K562 (cell line): ENCODE measurements at regions not wholly inside any gene's neighbourhood (a gene's known extent, or its start where the extent isn't known, plus 50 kb on each side); places are given as distances from the start of the nearest gene placed in this dataset.

Experiments
- ATAC-seq: fragments of 200-7000 bp; cut with Tn5 transposase; 3 replicates; pipeline ENCODE4 v1.9.1; 2020; ENCODE audit warnings: moderate library complexity
- BruUV-seq: library from RNA; stranded (reverse); fragments of 400-500 nt; replicated peaks from 2 replicates; lab custom pipeline; 2021; lab: Mats Ljungman, UMichigan
- CTCF ChIA-PET: fragments of 300-600 bp; formaldehyde crosslinking; extraction: SDS; loops from one replicate; lab custom pipeline; 2021; ENCODE audit warnings: low intra/inter-chr PET ratio; lab: Yijun Ruan, JAX
- POLR2A ChIA-PET: fragments of 300-600, 350-650 bp; sonication (Branson Sonifier 250); formaldehyde crosslinking; extraction: SDS; loops from one replicate; lab custom pipeline; 2021; ENCODE audit warnings: antibody characterized with exemption, inconsistent platforms; lab: Yijun Ruan, JAX
- DNase-seq, 4 experiments: peaks; one replicate each; pipeline versions ENCODE4 v3.0.0 to v3.0.0-alpha.2; 2011 to 2018; ENCODE audit warnings: low spot score in 3 of 4, mixed read lengths in 3 of 4; ENCODE audit errors: extremely low read depth in 1 of 4
- FAIRE-seq: peaks from 2 replicates; lab custom pipeline; 2011; peaks lifted over from hg19 to GRCh38; lab: Jason Lieb, UNC
- H2AFZ ChIP-seq: 2 replicates; pipeline ENCODE4 v1.6.0; 2011; ENCODE audit warnings: low read depth, low read length, control low read depth, inconsistent platforms
- H3K27ac ChIP-seq: fragments of 200-600 bp; 3 replicates; pipeline ENCODE4 v1.8.0; 2011; ENCODE audit warnings: low read depth, mild to moderate bottlenecking, control low read depth, inconsistent platforms, low read length, moderate library complexity, mixed read lengths; ENCODE audit errors: extremely low read depth
- H3K27me3 ChIP-seq, 2 experiments: fragments of 300-600 bp in 1 of 2; 2 replicates in 1 of 2; 3 replicates in 1 of 2; pipeline versions ENCODE4 v1.6.0 to v1.8.0; 2011; ENCODE audit warnings: inconsistent platforms in 2 of 2, low read length in 2 of 2, mild to moderate bottlenecking in 1 of 2, mixed read lengths in 1 of 2, moderate library complexity in 1 of 2; ENCODE audit not compliant: control insufficient read depth in 2 of 2, insufficient read depth in 2 of 2
- H3K36me3 ChIP-seq: fragments of 300-600 bp; 3 replicates; pipeline ENCODE4 v1.8.0; 2011; ENCODE audit warnings: mild to moderate bottlenecking, low read length, inconsistent platforms; ENCODE audit not compliant: control insufficient read depth, insufficient read depth
- H3K4me1 ChIP-seq, 2 experiments: fragments of 200-600 bp in 1 of 2; replicated peaks in 1 of 2; 2 replicates in 1 of 2; 3 replicates in 1 of 2; pipeline versions ENCODE4 v1.5.1 to v1.8.0; 2011; ENCODE audit warnings: inconsistent platforms in 2 of 2, low read length in 2 of 2, mild to moderate bottlenecking in 1 of 2, mixed read lengths in 1 of 2, moderate library complexity in 1 of 2; ENCODE audit not compliant: control insufficient read depth in 2 of 2, insufficient read depth in 2 of 2
- H3K4me2 ChIP-seq: 2 replicates; pipeline ENCODE4 v1.6.1; 2011; ENCODE audit warnings: low read length, control low read depth, inconsistent platforms, mixed read lengths; ENCODE audit not compliant: insufficient read depth
- H3K4me3 ChIP-seq: fragments of 200-600 bp; sonication (generic), shearing (Covaris generic); 2 replicates; pipeline ENCODE4 v1.5.1; 2016; ENCODE audit warnings: control low read depth, inconsistent platforms
- H3K79me2 ChIP-seq: fragments of 200-600 bp; 3 replicates; pipeline ENCODE4 v1.8.0; 2011; ENCODE audit warnings: low read length, inconsistent platforms; ENCODE audit not compliant: control insufficient read depth, insufficient read depth
- H3K9ac ChIP-seq, 2 experiments: 2 replicates each; pipeline versions ENCODE4 v1.6.0 to v1.6.1; 2011; ENCODE audit warnings: low read depth in 2 of 2, low read length in 2 of 2, control low read depth in 1 of 2, inconsistent platforms in 1 of 2, mild to moderate bottlenecking in 1 of 2, mixed read lengths in 1 of 2; ENCODE audit not compliant: insufficient read depth in 1 of 2
- H3K9me1 ChIP-seq: one replicate; pipeline ENCODE4 v1.6.0; 2011; ENCODE audit warnings: inconsistent platforms, mild to moderate bottlenecking, low read length, moderate library complexity; ENCODE audit not compliant: control insufficient read depth, insufficient read depth
- H3K9me3 ChIP-seq: replicated peaks from 2 replicates; pipeline ENCODE4 v1.5.1; 2011; ENCODE audit warnings: low read depth, low read length, inconsistent platforms; ENCODE audit not compliant: control insufficient read depth, insufficient read depth
- H4K20me1 ChIP-seq: replicated peaks from 2 replicates; pipeline ENCODE4 v1.6.1; 2011; ENCODE audit warnings: low read length, inconsistent platforms, mixed read lengths; ENCODE audit not compliant: control insufficient read depth, insufficient read depth
- GTF2F1 ChIP-seq: IDR thresholded peaks from 2 replicates; pipeline ENCODE4 v1.6.1; 2011; ENCODE audit warnings: low read depth, low read length, improper control_type of control experiment
- KDM5B ChIP-seq: fragments of 200-600 bp; sonication (generic); IDR thresholded peaks from 2 replicates; pipeline ENCODE4 v1.6.1; 2012; ENCODE audit warnings: low read depth, mild to moderate bottlenecking, moderate library complexity, low read length, control low read depth, inconsistent platforms; ENCODE audit not compliant: insufficient replicate concordance
- PTRF ChIP-seq: fragments of 450-650 bp; IDR thresholded peaks from 2 replicates; pipeline ENCODE4 v1.6.1; 2016; ENCODE audit warnings: mild to moderate bottlenecking, missing genetic modification characterization, missing compliant biosample characterization
- RB1 ChIP-seq: fragments of 450-650 bp; IDR thresholded peaks from 2 replicates; pipeline ENCODE4 v1.6.1; 2017; ENCODE audit warnings: low read depth, mild to moderate bottlenecking
- RFX7 ChIP-seq: fragments of 250-450 bp; sonication (Bioruptor Pico); IDR thresholded peaks from 2 replicates; pipeline ENCODE4 v1.5.1; 2021; ENCODE audit warnings: mild to moderate bottlenecking
- TSC22D4 ChIP-seq: fragments of 450-650 bp; IDR thresholded peaks from 2 replicates; pipeline ENCODE4 v1.6.1; 2016; ENCODE audit warnings: missing genetic modification characterization, missing biosample characterization, control low read depth
- WGBS: fragments of 100-300 bp; shearing (Covaris generic); methylation state at CpG from one replicate; pipeline ENCODE4 v1.1.6; 2016; ENCODE audit warnings: low coverage, mixed read lengths; ENCODE audit not compliant: insufficient coverage; ENCODE audit errors: missing lambda C conversion rate; 5-methylcytosine and 5-hydroxymethylcytosine counted together
- in situ Hi-C: fragments of 300-500 bp; cut with MboI; formaldehyde crosslinking; loops from 4 replicates; pipeline ENCODE4 v1.15.0; 2018; ENCODE audit warnings: inconsistent platforms, mixed read lengths
- intact Hi-C: fragments of 100-400 bp; cut with micrococcal nuclease; formaldehyde crosslinking; loops from 2 replicates; pipeline ENCODE4 v1.14.2; 2022
- TF ChIP-seq, protein P1 (sequence below): fragments of 250-450 bp; sonication (Bioruptor Pico); IDR thresholded peaks from 2 replicates; pipeline ENCODE4 v1.5.0; 2021; ENCODE audit warnings: mild to moderate bottlenecking, moderate library complexity

DNA sequence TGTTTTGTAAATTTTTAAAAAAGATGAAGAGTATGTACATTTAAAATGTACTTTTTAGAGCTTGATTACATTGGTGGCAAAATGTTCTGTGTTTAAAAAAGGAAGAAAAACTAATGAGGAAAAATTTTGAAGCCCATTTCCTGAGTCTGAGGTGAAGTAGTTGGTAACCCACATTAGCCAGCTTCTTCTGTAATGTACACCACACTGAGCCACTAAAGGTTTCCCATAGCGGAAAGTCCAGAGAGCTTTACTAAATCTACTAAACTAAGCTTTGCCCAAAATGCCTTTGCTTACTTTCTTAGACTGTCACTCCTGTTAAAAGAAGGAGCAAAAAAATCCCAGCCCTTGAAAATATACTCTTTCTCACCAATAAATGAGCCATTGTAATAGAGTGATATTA lies 804.8 kb upstream of the ZEB2 start:
- Histone ChIP-seq H3K4me1 (no peaks in the 10 kb centered on the region), H3K4me3 (no peak overlapping the region), H2AFZ (peak overlapping the region; percentile 1; the same call in 1 of the 2 replicates), H3K9me3 (no peaks in the 10 kb centered on the region), H4K20me1 (no peaks in the 10 kb centered on the region), H3K27ac (no peak overlapping the region), H3K36me3 (no peaks in the 10 kb centered on the region), H3K79me2 (no peaks in the 10 kb centered on the region), H3K9ac (no peak overlapping the region), H3K27me3 (no peaks in the 10 kb centered on the region), H3K4me2 (no peak overlapping the region), H3K9me1 (no peaks in the 10 kb centered on the region)
- no peak for ATAC-seq
- ChIA-PET POLR2A (no interaction called here), CTCF (no interaction called here)
- BruUV-seq = no TSS peak
- intact Hi-C loops (no loop called here), in situ Hi-C loops (no loop called here)
- FAIRE-seq = no peak
- DNase-seq = no peak
- TF ChIP-seq TSC22D4 (tag) (no peak), PTRF (no peak), KDM5B (no peak), GTF2F1 (no peak), RB1 (no peak), RFX7 (no peak)
- TF ChIP-seq, protein P1, sequence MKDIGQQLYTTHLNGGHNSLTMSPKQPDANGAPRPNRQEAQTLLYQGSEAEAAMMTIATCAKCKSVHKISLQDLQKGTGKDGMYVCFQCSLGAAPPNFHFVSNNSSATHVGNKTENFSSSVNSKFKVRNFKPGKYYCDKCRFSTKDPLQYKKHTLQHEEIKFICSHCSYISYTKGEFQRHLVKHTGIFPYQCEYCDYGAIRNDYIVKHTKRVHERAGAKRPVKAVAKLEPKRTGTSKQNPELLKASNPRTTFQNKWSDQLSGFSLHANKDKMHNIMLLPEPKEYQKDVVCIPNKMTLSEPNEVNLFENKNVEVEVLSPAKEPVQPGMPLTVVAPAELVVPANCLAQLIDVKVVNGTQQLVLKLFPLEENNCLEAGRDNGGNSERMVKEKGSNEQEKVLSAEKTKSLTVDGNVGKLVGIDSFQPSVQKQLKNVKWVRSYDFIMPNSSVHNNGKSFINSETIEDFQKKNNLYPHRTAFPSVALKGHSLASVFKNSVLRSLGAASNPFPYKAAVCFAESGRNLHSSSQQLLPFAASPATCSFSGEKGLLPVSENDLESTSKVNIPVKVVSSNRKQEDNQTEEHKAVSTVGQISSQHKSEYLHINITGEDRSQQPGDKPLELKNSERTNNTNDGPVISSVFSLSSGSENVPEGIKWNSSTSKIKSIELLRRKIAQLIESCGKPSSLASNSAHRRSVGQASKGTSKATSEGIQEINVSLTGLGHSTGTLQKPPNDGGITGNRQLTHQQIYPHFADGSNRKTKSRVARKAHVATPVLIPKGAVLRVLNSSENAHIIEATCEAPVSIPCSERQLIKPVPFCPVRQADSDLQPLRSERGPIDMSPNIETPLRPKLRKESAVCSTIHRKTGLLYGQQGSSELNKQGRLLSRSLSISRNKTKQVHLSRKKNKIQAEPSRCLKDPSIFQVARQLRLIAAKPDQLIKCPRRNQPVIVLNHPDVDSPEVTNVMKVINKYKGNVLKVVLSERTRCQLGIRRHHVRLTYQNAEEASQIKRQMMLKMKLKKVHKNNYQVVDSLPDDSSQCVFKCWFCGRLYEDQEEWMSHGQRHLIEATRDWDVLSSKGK (CRISPR knock-in tag) = no peak
- 100% methylated on average over 1 of the region's 1 CpG for WGBS
